ENCODE measurements at regions not wholly inside any gene's neighbourhood (a gene's known extent, or its start where the extent isn't known, plus 50 kb on each side); places are given as distances from the start of the nearest gene placed in this dataset.

- DNase-seq (ENCODE audit: low read depth in 3 of 3, low spot score in 1 of 3): no peak
These were observed 343.4 kb downstream of the PLPP3 start for GRCh38 chr1:56235909-56236510.

- no peak for DNase-seq (ENCODE audit: low read depth in 3 of 3, low spot score in 1 of 3)
These were observed 350.2 kb downstream of the PLPP3 start for GRCh38 chr1:56229186-56229585.

- DNase-seq (ENCODE audit: low read depth in 3 of 3, low spot score in 1 of 3): no peak
These were observed 351.5 kb downstream of the PLPP3 start for GRCh38 chr1:56227886-56228285.

GRCh38 chr1:56227401-56227800 lies 352.0 kb downstream of the PLPP3 start:
- DNase-seq (ENCODE audit: low read depth in 3 of 3, low spot score in 1 of 3): no peak

GRCh38 chr1:56225964-56226815 lies 353.2 kb downstream of the PLPP3 start:
- no peak for DNase-seq (ENCODE audit: low read depth in 3 of 3, low spot score in 1 of 3)

GRCh38 chr1:56223968-56224367 lies 355.4 kb downstream of the PLPP3 start:
- DNase-seq (ENCODE audit: low read depth in 3 of 3, low spot score in 1 of 3): no peak

- DNase-seq (ENCODE audit: low read depth in 3 of 3, low spot score in 1 of 3): no peak
These were observed 356.3 kb downstream of the PLPP3 start for GRCh38 chr1:56222914-56223540.

GRCh38 chr1:56220021-56220420 lies 359.3 kb downstream of the PLPP3 start:
- no peak for DNase-seq (ENCODE audit: low read depth in 3 of 3, low spot score in 1 of 3)

- no peak for DNase-seq (ENCODE audit: low read depth in 3 of 3, low spot score in 1 of 3)
These were observed 361.3 kb downstream of the PLPP3 start for GRCh38 chr1:56218023-56218422.

- no peak for DNase-seq (ENCODE audit: low read depth in 3 of 3, low spot score in 1 of 3)
These were observed 363.1 kb downstream of the PLPP3 start for GRCh38 chr1:56216218-56216617.

GRCh38 chr1:56215771-56216170 lies 363.6 kb downstream of the PLPP3 start:
- no peak for DNase-seq (ENCODE audit: low read depth in 3 of 3, low spot score in 1 of 3)

GRCh38 chr1:56215086-56215485 lies 364.3 kb downstream of the PLPP3 start:
- no peak for DNase-seq (ENCODE audit: low read depth in 3 of 3, low spot score in 1 of 3)

- DNase-seq (ENCODE audit: low read depth in 3 of 3, low spot score in 1 of 3): no peak
These were observed 366.3 kb downstream of the PLPP3 start for GRCh38 chr1:56213068-56213467.

- DNase-seq (ENCODE audit: low read depth in 3 of 3, low spot score in 1 of 3): no peak
These were observed 367.2 kb downstream of the PLPP3 start for GRCh38 chr1:56212143-56212542.

- DNase-seq (ENCODE audit: low read depth in 3 of 3, low spot score in 1 of 3): no peak
These were observed 373.0 kb downstream of the PLPP3 start for GRCh38 chr1:56206391-56206790.

GRCh38 chr1:56204206-56204605 lies 375.2 kb downstream of the PLPP3 start:
- no peak for DNase-seq (ENCODE audit: low read depth in 3 of 3, low spot score in 1 of 3)

GRCh38 chr1:56202796-56203492 lies 376.4 kb downstream of the PLPP3 start:
- DNase-seq (ENCODE audit: low read depth in 3 of 3, low spot score in 1 of 3): no peak

GRCh38 chr1:56202186-56202585 lies 377.2 kb downstream of the PLPP3 start:
- DNase-seq (ENCODE audit: low read depth in 3 of 3, low spot score in 1 of 3): no peak

GRCh38 chr1:56200896-56201295 lies 378.5 kb downstream of the PLPP3 start:
- DNase-seq (ENCODE audit: low read depth in 3 of 3, low spot score in 1 of 3): no peak

GRCh38 chr1:56200442-56200841 lies 378.9 kb downstream of the PLPP3 start:
- no peak for DNase-seq (ENCODE audit: low read depth in 3 of 3, low spot score in 1 of 3)

GRCh38 chr1:56199956-56200355 lies 379.4 kb downstream of the PLPP3 start:
- no peak for DNase-seq (ENCODE audit: low read depth in 3 of 3, low spot score in 1 of 3)

GRCh38 chr1:56199061-56199460 lies 380.3 kb downstream of the PLPP3 start:
- no peak for DNase-seq (ENCODE audit: low read depth in 3 of 3, low spot score in 1 of 3)

All from stimulated activated CD4-positive, alpha-beta T cell treated with anti-CD3 and anti-CD28 coated beads, TNF-alpha, amount 100 ng/mL, for 1 hour (primary cell).